IPS-NIHi7 (cell line): ENCODE measurements at regions not wholly inside any gene's neighbourhood (a gene's known extent, or its start where the extent isn't known, plus 50 kb on each side); places are given as distances from the start of the nearest gene placed in this dataset.

Experiments
- DNase-seq: peaks from one replicate; pipeline ENCODE4 v3.0.0; 2012; ENCODE audit warnings: mixed read lengths; ENCODE audit errors: extremely low spot score

DNA sequence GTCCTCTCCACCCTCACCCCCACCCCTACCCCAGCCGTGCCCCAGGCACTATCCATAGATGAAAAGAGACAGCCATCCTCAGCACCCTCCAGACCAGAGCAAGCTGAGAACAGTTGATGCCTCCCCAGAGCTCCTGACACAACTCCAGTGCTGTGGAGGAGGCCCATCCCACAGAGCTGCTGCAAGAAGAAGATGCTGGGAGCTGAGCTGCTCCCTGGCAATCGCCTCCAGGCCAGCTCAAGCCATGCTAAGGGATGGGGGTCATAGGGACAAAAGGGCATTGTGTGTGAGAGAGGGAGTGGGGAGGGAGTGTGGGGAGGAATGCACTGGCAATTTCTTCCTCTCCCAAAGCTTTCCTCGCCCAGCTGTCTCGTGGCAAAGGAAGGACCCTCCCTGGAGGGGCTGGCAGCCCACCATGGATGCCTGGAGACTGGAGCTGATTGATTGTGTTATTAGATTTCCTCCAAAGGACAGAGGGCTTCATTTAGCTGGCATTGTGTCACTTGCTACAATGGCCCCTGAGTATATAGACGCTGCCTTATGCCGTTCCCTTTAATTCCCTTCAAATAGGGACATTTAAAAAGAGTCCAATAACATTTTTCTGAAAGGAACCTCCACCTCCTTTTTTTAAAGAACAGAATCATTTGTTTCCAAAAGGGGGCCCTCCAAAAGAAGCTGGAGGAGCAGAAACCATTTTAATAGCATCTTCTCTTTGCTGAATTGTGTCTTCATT is 476.4 kb downstream of the FOXO1 start:
- peak; percentile 18 for DNase-seq

DNA sequence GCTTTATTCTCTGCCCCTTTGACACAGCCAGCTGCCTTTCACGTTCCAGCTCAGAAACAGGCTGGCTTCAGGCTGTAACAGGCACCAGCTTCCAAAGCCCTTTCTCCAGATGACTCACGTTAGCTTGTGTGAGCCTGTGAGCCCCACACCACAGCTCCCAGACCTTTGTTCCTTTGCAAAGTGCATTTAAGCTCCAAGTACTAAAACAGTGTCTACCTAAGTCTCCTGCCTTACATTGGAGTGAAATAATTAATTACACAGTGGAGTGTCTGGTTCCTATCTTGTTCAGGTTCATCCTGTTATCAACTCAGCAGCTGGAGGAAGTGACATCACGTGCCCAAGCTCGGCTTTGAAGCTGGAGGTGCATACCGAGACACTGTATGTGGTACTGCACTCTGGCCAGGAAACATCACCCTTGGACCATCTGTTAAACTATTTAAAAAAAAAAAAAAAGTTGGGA is 475.8 kb downstream of the FOXO1 start:
- peak; percentile 43 for DNase-seq

DNA sequence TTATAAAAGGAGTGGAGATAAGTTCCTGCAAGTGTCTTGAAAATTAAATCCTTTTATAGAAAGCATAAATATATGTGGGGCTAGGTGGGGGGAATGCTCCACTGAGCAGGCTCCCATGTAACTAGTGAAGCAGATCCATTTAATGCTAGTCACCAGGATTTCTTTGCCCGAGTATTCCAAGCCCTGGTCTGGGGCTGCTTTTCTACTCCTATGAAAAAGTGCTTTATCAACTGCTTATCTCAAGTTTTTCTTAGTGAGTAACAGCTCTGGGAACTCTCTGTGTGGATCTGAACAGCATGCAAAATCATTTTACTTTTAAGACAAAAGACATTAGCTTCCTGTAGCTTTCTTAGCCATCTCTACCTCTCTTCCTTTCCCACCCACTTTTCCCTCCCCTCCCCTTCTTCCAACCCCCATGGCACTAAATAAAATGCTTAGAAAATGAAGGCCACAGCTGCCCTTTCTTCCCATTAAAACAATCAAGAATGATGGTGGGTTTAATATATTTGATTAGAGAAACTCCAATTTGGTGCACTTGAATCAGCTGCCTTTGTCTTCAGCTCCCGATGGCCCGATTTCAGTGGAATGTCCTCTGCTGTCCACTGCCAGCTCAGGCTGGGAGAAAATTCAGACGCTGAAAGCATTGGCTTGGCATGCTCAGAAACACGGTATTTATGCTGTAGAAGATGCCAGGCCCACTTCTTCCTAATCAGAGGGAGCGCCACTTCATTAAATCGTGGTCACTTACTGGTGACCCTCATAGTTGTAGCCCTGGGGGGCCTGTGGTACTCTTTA is 475.1 kb downstream of the FOXO1 start:
- no peak for DNase-seq

DNA sequence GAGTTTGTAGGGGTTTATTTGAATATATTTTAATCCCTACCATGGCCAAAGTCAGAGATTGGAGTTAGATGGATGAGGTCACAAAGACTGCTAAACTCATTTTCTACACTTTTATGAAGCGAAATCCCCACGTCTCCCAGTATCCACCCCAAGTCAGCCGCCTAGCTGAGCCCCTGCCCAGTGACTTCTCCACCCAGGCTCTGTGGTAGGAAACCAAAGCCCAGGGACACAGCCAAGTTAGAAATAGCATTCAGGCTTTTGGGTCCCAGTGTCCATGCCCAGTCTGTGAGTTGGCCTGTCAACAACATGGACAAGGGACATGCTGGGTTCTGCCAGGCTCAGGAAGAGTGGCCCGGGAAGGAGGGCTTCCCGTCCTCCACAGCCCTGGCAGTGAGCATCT is 474.0 kb downstream of the FOXO1 start:
- no peak for DNase-seq

DNA sequence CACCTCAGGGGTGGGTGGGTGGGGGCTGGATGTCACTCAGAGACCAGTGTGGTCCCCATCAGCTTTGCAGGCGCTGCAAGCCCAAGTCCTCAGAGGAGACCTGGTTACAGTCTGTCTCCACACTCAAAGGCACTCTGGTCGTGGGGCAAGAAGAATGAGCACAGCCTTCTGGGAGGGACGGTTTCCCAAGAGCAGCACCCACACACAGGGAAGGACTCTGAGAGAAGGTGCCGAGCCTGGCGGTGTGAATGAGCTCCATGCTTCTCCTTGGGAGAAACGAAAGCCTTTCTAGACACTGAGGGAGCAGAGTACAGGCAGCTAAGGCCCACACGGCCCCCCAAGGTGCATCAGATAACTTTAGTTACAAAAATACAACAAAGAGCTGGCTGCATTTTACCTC is 473.6 kb downstream of the FOXO1 start:
- no peak for DNase-seq

DNA sequence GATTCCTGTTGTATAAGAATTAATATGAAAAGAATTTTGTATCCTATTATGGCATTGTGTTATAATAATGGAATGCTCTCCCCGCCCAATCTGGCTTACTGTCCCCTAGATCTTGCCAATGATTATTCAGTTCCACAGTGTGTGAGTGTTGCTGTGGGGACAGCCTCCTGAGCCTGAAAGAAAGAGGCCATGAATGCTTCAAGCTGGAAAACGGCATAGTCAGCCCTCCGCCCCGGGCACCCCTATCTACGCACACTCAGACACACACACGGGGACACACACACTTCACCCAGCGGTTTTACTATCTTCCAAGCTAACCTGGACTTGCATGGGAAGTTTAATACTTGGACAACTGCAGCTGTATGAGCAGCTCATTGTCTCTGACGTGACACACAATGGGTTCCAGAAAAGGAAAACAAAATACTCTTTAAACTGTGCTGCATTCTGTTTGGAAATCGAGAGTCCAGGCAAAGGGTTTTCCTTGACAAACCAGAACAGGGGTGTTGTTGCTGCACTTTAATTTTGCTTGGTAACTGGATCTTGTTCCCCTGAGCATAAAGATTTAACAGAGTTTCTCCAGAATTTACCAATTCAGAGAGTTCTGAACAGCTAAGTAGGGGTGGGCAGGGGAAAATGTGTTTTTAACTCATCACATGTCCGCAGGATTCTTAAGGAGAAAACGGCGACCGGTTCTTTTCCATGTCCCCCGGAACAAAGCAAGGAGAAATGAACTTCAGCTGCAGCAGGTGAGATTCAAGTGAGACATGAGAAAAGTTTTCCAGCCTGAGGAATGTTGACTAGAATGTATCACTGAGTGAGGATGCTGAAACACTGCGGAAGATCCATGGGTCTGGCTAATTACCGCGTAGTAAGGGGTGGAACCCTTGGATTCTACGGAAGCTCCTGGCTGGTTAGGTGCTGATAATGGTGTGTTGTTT is 472.9 kb downstream of the FOXO1 start:
- no peak for DNase-seq

DNA sequence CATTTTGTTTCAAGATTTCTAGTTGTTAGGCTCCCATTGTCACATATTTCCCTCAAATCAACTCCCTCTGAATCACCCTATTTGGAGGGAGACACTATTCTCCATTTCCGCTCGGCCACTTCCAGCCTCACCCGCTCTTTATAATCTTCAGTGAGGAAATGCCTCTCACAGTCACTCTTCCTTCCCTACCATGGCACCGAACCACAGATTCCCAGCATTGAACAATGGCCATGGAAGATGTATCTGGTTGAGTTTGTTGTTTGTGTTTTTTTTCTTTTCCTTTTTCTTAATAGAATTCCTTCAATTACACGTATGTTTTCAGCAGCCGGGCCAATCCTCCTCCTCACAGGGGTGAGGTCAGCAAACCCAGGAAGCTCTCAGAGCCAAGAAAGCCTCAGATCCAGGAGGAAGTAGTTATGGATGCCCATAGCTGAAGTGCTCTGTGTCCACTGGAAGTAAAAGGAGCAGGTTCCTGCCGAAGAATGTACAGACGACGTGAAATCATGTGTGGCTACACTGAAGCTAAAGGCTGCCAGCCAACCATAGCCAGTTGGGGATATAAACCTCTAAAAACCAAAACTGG is 472.1 kb downstream of the FOXO1 start:
- DNase-seq: no peak

DNA sequence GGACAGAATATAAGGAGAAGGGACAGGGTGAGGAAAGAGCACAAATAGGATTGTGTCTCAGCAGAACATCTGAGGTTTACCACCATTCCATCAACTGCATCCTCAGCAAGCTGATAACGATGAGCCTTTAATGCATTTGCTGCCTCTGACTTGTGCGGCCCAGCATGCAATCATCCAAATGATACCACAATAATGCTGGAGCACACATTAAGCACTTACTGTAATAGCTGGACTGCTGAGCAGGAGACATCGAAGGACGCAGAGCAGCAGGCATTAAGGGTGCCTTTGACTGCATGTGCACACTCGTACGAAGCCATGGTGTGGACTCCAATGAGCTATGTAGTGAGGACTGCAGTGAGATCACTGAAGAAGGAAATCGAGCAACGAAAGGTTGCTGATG is 469.4 kb downstream of the FOXO1 start:
- no peak for DNase-seq

DNA sequence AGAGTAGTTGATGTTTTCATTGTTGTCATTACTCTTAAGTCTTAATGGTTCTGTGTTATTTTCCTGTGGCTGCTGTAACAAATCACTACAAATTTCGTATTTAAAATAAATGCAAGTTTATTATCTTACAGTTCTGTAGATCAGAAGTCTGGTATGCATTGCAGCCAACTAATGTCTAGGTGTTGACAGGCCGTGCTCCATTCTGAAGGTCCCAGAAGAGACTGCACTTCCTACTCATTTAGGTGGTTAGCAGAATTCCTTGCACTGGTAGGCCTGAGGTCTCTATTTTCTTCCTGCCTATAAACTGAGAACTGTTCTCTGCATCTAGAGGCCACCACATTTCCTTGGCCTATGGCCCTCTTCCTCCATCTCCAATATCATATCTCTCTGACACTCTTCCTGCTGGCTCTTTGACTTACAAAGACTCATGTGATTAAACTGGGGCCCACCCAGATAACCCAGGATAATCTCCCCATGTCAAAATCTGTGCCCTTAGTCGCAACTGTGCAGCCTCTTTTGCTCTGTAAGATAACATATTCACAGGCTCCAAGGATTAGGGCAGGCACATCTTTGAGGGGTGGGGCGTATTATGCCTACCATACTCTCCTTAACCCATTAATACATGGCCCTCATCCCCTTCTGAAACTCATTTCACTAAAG is 468.4 kb downstream of the FOXO1 start:
- no peak for DNase-seq

DNA sequence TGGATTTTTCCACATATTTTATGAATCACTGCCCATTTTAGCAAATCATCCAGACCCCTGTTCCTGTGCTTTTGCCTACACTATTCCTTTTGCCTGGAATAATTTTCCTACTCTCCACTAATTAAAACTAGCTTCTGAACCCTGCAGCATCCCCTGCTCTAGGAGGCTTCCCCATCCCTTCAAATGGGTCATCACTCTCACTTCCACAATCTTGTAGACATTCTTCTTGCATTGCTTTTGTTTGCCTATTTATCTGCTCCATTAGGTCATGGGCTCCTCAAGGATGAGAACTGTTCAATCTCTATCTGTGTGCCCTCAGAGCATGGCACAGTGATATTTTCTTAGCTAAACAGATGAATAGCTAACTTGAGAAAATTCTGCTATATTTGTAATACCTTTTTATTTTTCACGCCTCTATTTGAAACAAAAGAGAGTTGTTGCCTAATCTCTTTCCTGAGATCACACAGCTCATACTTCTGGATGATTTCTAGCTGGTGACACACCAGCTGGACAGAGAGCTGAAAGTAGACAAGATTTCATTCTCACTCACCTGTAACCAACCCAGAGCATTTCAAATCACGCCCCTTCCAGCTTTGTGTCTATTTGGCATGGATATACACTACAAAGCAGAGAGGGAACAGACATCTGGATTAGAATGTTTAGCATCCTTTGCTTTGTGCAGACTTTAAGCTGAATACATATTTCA is 466.0 kb downstream of the FOXO1 start:
- DNase-seq: no peak

DNA sequence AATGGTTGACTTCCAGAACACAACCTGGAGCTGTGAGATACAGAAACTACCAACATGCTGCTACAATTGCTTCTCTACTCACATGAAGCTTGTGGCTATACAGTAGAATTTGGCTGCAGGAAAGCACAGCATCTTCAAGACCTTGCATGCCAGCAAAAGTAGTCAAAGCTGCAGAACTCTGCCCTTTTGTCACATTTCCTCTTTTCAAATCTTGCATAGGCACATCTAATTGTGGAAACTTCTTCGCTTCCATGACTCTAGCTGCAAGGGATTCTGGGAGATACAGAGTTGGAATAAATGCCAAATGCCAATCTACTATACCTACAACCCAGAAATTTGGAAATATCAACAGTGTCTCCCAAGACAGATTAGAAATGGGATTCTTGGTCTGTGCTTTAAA is 462.2 kb downstream of the FOXO1 start:
- DNase-seq: no peak

DNA sequence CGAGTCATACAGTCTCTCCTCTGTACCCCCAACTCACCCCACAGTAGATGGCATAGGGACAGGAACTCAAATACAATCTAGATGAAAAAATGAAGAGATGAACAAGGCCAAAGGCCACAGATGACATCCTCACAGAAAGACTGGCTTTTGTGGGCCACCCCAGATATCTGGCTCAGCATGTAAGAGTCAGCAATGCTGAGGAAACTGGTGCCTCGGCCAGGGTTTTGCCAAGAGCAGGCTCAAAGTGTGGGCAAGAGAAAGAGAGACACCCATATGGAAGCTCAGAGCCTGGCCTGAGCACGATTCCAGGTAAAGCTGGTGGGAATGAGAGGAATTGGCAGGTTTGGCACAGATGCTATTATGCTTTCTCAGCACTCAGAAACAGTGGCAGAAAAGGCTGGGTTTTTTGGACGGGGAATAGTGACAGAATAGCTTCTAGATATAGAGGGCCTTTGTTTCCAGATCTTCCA is 460.6 kb downstream of the FOXO1 start:
- DNase-seq: no peak

DNA sequence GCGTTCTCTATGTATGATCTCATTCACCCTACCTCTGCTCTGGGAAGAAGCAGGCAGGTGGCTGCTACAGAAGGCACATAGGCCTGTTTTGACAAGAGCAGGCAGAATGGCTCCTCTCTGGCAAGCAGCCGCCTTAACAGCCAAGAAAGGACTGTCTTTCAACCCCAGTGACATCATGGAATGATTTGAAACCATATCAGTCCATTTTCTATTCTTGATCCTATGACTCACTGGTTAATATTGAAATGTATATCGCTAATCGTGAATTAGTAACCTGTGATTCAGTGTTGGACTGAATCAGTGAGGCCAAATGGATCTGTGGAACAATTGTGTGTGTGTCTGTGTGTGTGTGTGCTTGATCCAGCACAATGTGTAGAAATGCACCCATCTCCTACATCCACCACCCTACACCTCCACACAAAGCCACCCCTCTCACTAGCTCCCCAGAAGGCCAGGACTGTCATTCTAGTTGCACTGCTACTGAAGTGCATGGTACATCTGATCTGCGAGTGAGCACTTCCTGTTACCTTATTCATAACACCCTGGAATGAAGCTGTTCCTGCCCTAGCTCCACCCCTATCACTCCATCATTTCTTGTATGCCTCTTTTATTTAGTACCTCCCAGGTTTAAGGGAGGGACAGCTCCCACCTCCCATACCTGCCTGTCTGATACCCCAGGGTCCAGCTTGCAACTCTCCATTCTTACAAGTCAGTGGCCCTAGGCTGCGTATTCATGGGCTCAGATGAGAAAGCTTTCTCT is 460.0 kb downstream of the FOXO1 start:
- no peak for DNase-seq

DNA sequence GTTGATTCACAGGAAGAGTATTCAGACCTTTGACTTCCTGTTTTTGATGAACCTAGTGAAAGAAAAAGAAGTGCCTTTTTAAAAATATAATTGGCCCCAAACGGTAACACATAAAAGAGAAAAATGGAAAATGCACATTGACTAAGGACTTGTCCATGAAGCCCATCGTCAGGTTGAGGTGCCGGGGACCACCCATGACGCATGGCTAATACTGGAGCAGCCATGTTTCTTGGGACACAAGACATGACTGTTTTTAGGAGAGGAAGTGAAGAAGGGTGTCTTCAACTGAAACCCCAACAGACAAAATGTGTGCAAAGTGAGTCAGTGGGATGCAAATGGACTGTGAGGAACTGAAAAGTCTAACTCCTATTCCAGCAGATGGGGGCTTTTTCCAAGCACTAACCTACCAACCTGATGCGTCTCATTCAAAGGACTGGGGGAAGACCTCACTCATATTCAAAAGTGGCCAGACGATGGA is 459.4 kb downstream of the FOXO1 start:
- DNase-seq: no peak

DNA sequence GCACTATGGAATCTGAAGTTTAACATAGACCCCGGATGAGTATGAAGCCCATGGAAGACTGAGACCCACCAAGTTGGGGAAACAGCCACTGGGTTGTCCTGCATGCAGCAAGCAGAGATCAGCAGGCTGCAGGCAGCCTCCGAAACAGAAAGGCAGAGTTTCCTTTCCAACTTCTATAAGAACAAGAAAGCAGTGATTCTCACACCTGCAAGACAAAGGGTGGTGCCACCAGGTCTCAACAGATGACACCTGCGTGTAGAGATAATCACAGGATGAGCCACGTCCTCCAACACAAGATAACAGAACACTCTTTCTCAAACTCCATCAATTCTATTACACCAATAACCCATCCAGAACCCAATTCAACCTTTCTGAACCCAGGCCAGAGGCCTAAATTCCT is 457.9 kb downstream of the FOXO1 start:
- no peak for DNase-seq

DNA sequence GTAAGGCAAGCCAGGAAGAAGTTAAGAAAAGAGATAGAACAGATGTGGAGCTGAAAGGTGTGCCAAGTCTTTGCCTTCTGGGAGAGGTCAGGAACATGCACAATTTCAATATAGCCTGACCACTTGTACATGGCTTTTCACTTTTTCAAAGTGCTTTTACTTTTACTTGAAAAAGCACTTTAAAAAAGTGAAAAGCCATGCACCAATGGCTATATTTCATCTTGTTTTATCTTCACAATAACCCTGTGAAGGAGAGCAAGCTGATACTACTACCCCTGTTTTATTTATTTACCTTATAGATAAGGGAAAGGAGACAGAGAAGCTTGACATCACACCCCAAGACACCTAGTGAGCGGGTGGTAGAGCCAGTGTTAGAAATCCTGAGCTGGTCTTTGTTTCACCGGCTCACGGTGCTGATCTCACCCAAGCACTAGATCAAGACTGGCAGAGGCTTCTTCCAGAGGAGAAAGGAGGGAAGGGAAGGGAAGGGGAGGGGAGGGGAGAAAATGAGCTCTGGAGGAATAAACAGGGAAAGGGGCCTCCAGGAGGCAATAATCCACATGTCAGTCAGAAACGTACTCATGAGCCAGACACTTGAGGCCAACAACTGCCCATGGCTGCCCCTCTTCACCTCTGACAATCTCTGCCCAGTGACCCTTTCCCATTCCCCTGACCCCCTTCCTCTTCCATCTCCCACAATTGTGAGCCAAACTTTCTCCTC is 455.4 kb downstream of the FOXO1 start:
- no peak for DNase-seq

DNA sequence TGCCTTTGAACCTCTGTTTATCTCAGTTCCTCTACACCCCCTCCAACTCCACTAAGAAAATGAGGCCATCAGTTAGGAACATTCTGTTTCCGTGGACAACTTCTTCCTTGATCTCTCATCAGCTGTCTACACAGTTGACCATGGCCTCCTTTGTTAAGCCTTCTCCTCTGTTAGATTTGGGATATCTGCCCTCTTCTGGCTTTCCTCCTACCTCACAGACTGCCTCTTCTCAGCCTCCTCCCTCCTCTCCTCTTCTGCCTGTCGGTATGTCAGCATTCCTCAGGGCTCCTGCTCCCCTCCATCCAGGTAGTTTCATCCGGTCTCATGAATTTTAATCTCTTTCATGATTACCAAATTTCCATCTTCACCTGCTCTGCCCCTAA is 454.9 kb downstream of the FOXO1 start:
- no peak for DNase-seq

DNA sequence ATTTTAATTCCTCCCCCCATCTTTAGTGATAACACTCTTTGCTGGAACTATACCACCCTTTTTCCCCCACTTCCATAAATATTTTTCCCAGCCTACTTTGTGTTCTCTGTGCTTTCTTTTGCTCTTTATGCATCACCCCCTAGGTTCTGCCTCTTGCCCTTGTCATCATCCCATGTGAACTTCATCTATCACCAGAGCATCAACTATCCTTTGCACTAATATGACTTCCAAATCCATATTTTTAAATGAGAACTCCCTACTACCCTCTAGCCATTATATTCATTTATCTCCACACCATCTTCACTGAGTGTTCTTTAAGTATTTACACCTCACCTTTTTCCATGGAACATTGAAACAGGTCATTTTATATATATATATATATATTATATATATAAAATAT is 452.7 kb downstream of the FOXO1 start:
- no peak for DNase-seq

DNA sequence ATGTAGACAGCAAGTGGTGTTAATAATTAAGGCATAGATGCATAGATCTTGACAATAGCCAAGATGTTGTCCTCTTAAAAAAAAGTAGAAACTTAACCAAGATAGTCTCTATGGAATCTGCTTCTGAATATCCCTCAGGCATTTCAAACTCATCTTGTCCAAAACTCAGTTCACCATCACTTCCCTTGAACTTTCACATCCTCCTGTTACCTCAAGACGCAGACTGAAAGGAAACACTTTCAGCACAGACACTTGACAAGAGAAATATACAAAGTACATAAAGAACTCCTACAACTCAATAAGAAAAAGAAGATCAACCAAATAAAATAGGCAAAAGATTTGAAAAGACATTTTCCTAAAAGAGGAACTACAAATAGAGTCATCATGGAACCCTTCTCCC is 451.1 kb downstream of the FOXO1 start:
- DNase-seq: no peak
